Ectodermal cell (in vitro differentiated cells): ENCODE measurements at regions not wholly inside any gene's neighbourhood (a gene's known extent, or its start where the extent isn't known, plus 50 kb on each side); places are given as distances from the start of the nearest gene placed in this dataset.

Source experiments
- H3K27ac ChIP-seq: 2 replicates; pipeline ENCODE4 v1.7.0; 2013; ENCODE audit warnings: mild to moderate bottlenecking, low read depth, low read length; ENCODE audit not compliant: insufficient read depth, poor library complexity, severe bottlenecking
- H3K27me3 ChIP-seq: 2 replicates; pipeline ENCODE4 v1.7.0; 2013; ENCODE audit warnings: mild to moderate bottlenecking, low read length; ENCODE audit not compliant: insufficient read depth, control insufficient read depth, poor library complexity, severe bottlenecking
- H3K36me3 ChIP-seq: one replicate; pipeline ENCODE4 v1.7.0; 2013; ENCODE audit warnings: low read length; ENCODE audit not compliant: control insufficient read depth, insufficient read depth
- H3K4me1 ChIP-seq: one replicate; pipeline ENCODE4 v1.7.0; 2013; ENCODE audit warnings: low read length; ENCODE audit not compliant: control insufficient read depth, insufficient read depth
- H3K4me3 ChIP-seq: 2 replicates; pipeline ENCODE4 v1.7.0; 2013; ENCODE audit warnings: low read depth, low read length, control low read depth; ENCODE audit not compliant: insufficient read depth
- H3K9me3 ChIP-seq: 2 replicates; pipeline ENCODE4 v1.7.0; 2013; ENCODE audit warnings: mild to moderate bottlenecking, low read length, moderate library complexity; ENCODE audit not compliant: control insufficient read depth
- WGBS, 2 experiments: methylation state at CpG; one replicate each; pipeline ENCODE4 v1.1.7; 2013; ENCODE audit warnings: missing lambda C conversion rate in 2 of 2; 5-methylcytosine and 5-hydroxymethylcytosine counted together

DNA sequence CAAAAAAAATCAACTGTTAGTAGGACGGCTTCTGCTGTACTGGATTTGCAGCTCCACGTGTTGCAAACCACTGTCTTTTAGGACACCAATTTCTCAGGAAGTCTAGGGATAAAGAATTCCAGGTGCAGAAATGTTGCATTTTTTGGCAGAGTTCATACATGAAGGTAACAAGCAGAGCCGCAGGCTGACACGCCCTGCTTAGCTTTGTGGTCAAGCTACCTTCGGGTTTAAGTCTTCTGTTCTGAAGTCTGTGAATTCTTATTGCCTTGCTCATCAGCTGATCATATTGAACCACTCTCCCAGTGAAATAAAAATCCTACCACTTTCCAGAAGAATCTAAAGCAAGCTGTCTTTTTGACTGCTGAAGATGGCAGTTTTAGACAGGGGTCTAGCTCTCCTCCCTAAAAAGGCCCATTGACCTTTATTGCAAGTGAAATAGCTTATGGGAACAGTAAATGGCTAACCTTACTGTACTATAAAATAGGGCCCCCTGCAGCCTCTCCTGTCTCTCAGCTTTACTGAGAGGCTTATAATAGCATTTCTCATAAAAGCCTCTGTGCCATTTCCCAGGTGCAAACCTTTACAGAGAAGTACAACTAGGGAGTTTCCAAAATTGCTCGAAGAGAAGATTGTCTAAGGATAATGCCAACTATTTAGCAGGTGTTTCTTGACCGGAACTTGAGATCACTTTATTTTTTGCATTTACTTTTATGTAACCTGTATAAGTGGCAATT, 262.2 kb upstream of the IL12A start:
- no peaks in the 10 kb centered on the region for H3K36me3 ChIP-seq
- no peak overlapping the region for H3K27ac ChIP-seq
- H3K4me1 ChIP-seq: no peaks in the 10 kb centered on the region
- H3K9me3 ChIP-seq: no peaks in the 10 kb centered on the region
- H3K27me3 ChIP-seq: no peaks in the 10 kb centered on the region
- WGBS, 2 experiments: 91 to 94% methylated on average over 7 of the region's 7 CpGs
- H3K4me3 ChIP-seq: no peak overlapping the region

DNA sequence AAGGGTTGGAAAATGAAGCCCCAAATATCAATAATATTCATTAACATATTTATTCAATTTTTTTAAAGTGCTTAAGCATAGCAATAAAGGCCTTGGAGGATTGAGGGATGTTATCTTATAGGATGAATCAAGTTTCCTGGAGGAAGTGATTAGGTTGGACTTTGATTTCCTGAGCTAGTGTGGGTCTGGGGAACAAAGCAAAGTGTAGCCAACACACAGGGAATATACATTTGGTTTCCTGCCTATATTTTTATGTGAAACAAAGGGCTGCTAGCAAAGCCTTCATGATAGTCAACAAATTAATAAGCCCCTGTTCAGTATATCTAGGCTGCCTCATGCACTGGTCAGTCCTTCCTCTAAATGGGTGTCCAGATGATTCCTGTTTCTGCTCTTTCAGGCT, 261.1 kb upstream of the IL12A start:
- Histone ChIP-seq H3K9me3 (no peaks in the 10 kb centered on the region), H3K27ac (no peak overlapping the region), H3K36me3 (no peaks in the 10 kb centered on the region), H3K4me3 (no peak overlapping the region), H3K27me3 (no peaks in the 10 kb centered on the region), H3K4me1 (peaks cover 6% of the 10 kb centered on the region)

GRCh38 chr3:159731254-159731653, 257.4 kb upstream of the IL12A start:
- Histone ChIP-seq H3K4me3 (no peak overlapping the region), H3K9me3 (no peaks in the 10 kb centered on the region), H3K4me1 (peaks cover 19% of the 10 kb centered on the region), H3K27me3 (no peaks in the 10 kb centered on the region), H3K36me3 (no peaks in the 10 kb centered on the region), H3K27ac (no peak overlapping the region)
- 81 to 83% methylated on average over 6 of the region's 6 CpGs for WGBS, 2 experiments

DNA sequence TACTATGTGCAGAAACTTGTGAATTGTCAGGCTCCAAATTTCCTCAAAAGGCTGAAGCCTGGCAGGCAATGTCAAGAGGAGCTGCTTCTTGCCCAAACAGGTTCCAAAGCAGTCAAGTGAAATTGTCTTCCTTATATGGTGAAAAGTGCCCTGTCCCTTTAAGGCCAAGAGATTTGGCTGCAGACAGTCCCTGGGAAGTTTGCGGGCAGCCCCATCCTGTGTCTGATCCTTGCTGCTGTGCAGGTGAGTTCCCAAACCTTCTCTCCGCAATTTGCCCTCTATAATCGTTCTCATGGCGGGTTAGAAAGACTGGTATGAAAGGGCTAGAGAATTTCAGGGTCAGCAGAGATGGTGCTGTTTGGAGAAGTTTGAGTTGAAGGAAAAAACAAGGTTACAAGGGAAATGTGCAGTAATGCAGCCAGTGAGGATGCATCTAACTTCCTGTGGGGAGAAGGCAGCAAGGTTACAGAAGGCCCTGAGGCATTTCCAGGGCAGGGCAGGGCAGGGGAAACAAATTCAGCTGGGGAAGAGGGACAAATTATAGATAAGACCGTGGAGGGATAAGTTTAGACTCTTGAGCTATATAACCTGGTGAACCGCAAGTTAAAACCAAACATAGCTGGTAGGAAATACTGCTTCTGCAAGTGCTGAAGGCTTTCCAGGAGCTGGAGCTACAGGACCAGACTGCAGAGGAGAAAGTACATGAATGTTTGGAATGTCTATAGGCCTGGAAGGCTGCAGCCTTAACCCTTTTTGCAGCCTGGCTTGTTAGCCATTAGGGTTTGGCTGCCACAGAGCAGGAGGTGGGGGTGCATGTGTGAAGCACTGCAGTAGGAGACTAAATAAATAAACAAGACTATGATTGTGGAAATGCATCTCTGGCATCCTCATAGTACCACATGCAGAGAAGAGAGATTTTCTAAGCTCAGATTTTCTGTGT, 256.2 kb upstream of the IL12A start:
- H3K4me1 ChIP-seq: peaks cover 19% of the 10 kb centered on the region
- no peaks in the 10 kb centered on the region for H3K36me3 ChIP-seq
- H3K27me3 ChIP-seq: no peaks in the 10 kb centered on the region
- H3K27ac ChIP-seq: peak overlapping the region; percentile 67
- peak overlapping the region; percentile 35 for H3K4me3 ChIP-seq
- WGBS, 2 experiments: 24 to 27% methylated on average over 6 of the region's 6 CpGs
- no peaks in the 10 kb centered on the region for H3K9me3 ChIP-seq

- 68 to 78% methylated on average over 4 to 5 of the region's 5 CpGs for WGBS, 2 experiments
- H3K4me3 ChIP-seq: peak overlapping the region; percentile 35
- no peak overlapping the region for H3K27ac ChIP-seq
- H3K4me1 ChIP-seq: peaks cover 19% of the 10 kb centered on the region
- no peaks in the 10 kb centered on the region for H3K36me3 ChIP-seq
- no peaks in the 10 kb centered on the region for H3K27me3 ChIP-seq
- H3K9me3 ChIP-seq: no peaks in the 10 kb centered on the region
Observed at GRCh38 chr3:159733194-159733860, 255.3 kb upstream of the IL12A start.

GRCh38 chr3:159734681-159735080, 254.0 kb upstream of the IL12A start:
- Histone ChIP-seq H3K4me3 (no peak overlapping the region), H3K36me3 (no peaks in the 10 kb centered on the region), H3K9me3 (no peaks in the 10 kb centered on the region), H3K4me1 (peaks cover 19% of the 10 kb centered on the region), H3K27me3 (no peaks in the 10 kb centered on the region), H3K27ac (no peak overlapping the region)
- 88 to 90% methylated on average over 1 to 2 of the region's 3 CpGs for WGBS, 2 experiments

GRCh38 chr3:159739166-159739565, 249.5 kb upstream of the IL12A start:
- Histone ChIP-seq H3K4me3 (no peak overlapping the region), H3K4me1 (no peaks in the 10 kb centered on the region), H3K27ac (no peak overlapping the region), H3K9me3 (no peaks in the 10 kb centered on the region), H3K27me3 (no peaks in the 10 kb centered on the region), H3K36me3 (no peaks in the 10 kb centered on the region)
- 82 to 90% methylated on average over 1 of the region's 1 CpG for WGBS, 2 experiments

GRCh38 chr3:159739969-159740368, 248.7 kb upstream of the IL12A start:
- H3K27ac ChIP-seq: no peak overlapping the region
- H3K4me1 ChIP-seq: no peaks in the 10 kb centered on the region
- WGBS, 2 experiments: 87 to 91% methylated on average over 2 of the region's 2 CpGs
- no peaks in the 10 kb centered on the region for H3K27me3 ChIP-seq
- no peaks in the 10 kb centered on the region for H3K9me3 ChIP-seq
- H3K4me3 ChIP-seq: no peak overlapping the region
- H3K36me3 ChIP-seq: no peaks in the 10 kb centered on the region

- 100% methylated on average over 1 of the region's 1 CpG; no CpG with 5 or more reads in 1 of the 2 experiments for WGBS, 2 experiments
Observed at GRCh38 chr3:159741281-159741680, 247.4 kb upstream of the IL12A start.

GRCh38 chr3:159748425-159748824, 240.2 kb upstream of the IL12A start:
- no peaks in the 10 kb centered on the region for H3K4me1 ChIP-seq
- no peaks in the 10 kb centered on the region for H3K27me3 ChIP-seq
- no peak overlapping the region for H3K4me3 ChIP-seq
- H3K36me3 ChIP-seq: no peaks in the 10 kb centered on the region
- 75 to 83% methylated on average over 1 of the region's 1 CpG for WGBS, 2 experiments
- no peaks in the 10 kb centered on the region for H3K9me3 ChIP-seq
- no peak overlapping the region for H3K27ac ChIP-seq

More at GRCh38 chr3:159741281-159741680, 247.4 kb upstream of the IL12A start:
- H3K36me3 ChIP-seq: no peaks in the 10 kb centered on the region
- H3K27ac ChIP-seq: no peak overlapping the region
- H3K9me3 ChIP-seq: no peaks in the 10 kb centered on the region
- no peak overlapping the region for H3K4me3 ChIP-seq
- H3K4me1 ChIP-seq: no peaks in the 10 kb centered on the region
- H3K27me3 ChIP-seq: no peaks in the 10 kb centered on the region
